ENCODE measurements at regions not wholly inside any gene's neighbourhood (a gene's known extent, or its start where the extent isn't known, plus 50 kb on each side); places are given as distances from the start of the nearest gene placed in this dataset.
"Not testable (repeated sequence)": the region's sequence is repeated elsewhere in the genome, so short reads cannot be mapped to it uniquely, and the experiment has no call there.

DNA sequence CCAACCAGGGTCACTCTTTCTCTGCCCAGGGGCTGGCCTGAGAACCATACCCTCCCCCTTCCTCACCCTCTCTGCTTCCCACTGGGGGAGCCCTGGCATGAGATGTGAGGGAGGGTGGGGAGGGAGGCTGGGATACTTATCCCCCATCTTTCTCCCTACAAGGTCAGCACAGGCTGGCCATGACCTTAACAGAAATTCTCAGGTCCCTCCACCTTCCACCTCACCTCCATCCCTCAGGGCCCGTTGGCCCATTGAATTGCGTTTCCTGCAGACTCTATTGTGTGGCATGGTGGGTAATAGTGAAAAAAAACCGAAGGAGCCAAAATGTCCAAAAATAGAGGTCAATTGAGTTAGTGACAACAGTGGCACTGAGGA is 159.5 kb downstream of the OR4M2 start:
- H3K36me3 ChIP-seq (ENCODE audit: control insufficient read depth in 1 of 2, insufficient read depth in 2 of 2, low read length in 2 of 2): no peaks in the 10 kb centered on the region
- no peaks in the 10 kb centered on the region for H3K4me1 ChIP-seq (ENCODE audit: control insufficient read depth in 1 of 2, insufficient read depth in 2 of 2, low read length in 2 of 2)
- H3K27me3 ChIP-seq (ENCODE audit: control insufficient read depth in 1 of 2, insufficient read depth in 2 of 2, low read length in 2 of 2): no peaks in the 10 kb centered on the region
- no peak overlapping the region for H3K9ac ChIP-seq (ENCODE audit: low read depth in 1 of 2, low read length in 2 of 2)
- peaks cover 13 to 26% of the 10 kb centered on the region in 2 donors for H3K9me3 ChIP-seq (ENCODE audit: control insufficient read depth in 1 of 2, low read length in 2 of 2)
- H3K27ac ChIP-seq (ENCODE audit: low read depth, low read length): no peak overlapping the region
- H3K4me3 ChIP-seq (ENCODE audit: low read depth in 1 of 2, low read length in 2 of 2): no peak overlapping the region

DNA sequence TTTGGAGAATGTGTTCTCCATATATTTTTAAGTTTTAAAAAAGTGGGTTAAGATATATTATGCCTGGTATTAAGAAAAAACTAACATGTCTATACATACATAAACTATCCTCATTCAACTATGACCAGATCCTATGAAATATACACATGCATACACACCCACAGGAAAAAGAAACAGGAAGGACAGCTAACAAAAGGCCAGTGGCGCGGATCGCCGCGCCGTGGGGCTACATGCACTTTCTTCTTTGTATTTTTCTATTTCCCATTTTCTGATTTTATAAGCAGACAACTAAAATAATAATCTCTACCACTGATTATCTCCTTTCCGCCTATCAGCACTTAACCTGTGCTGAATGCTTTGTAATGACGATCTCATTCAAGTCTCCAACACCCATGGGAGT is 160.1 kb downstream of the OR4M2 start:
- no peaks in the 10 kb centered on the region for H3K27me3 ChIP-seq (ENCODE audit: control insufficient read depth in 1 of 2, insufficient read depth in 2 of 2, low read length in 2 of 2)
- no peak overlapping the region for H3K27ac ChIP-seq (ENCODE audit: low read depth, low read length)
- H3K36me3 ChIP-seq (ENCODE audit: control insufficient read depth in 1 of 2, insufficient read depth in 2 of 2, low read length in 2 of 2): no peaks in the 10 kb centered on the region
- H3K9me3 ChIP-seq (ENCODE audit: control insufficient read depth in 1 of 2, low read length in 2 of 2): peaks cover 8 to 25% of the 10 kb centered on the region in 2 donors
- no peaks in the 10 kb centered on the region for H3K4me1 ChIP-seq (ENCODE audit: control insufficient read depth in 1 of 2, insufficient read depth in 2 of 2, low read length in 2 of 2)
- H3K4me3 ChIP-seq (ENCODE audit: low read depth in 1 of 2, low read length in 2 of 2): no peak overlapping the region
- H3K9ac ChIP-seq (ENCODE audit: low read depth in 1 of 2, low read length in 2 of 2): no peak overlapping the region

DNA sequence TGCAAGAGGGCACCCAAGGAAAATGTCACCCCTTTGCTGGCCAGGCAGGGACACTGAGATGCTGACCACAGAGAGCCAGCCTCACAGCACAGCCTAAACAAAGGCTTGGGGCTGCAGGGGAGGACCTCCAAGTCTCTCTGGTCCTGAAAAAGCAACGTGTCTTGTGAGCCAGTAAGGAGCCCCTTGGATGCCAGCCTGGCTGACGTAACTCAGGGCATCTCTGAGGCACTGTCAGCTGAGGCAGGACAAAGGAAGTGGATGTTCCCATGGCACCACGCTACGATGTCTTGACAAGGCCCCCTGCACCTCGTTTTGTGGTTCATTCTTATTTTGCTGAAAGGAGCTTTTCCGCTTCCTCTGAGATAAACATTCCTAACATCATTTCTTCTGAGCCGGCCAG is 160.7 kb downstream of the OR4M2 start:
- no peaks in the 10 kb centered on the region for H3K4me1 ChIP-seq (ENCODE audit: control insufficient read depth in 1 of 2, insufficient read depth in 2 of 2, low read length in 2 of 2)

DNA sequence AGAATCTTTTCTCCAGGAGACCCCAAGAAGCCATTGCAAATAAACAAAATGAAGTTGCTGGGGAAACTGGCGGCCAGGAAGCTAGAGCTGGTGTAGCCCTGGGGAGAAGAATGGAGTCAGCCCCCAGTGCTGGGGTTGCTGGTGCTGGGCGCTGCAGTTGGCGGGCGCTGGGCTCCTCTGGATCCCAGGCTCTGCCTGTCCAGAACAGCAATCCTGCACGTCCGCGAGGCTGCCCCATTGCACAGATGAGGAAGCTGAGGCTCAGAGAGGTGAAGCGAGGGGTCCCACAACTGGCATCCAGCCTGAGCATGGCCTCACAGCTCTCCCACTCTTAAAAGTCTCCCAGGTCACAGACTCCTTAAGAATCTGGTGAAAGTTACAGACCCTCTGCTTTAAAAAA is 161.1 kb downstream of the OR4M2 start:
- Histone ChIP-seq H3K27ac (ENCODE audit: low read depth, low read length) (no peak overlapping the region), H3K4me1 (ENCODE audit: control insufficient read depth in 1 of 2, insufficient read depth in 2 of 2, low read length in 2 of 2) (no peaks in the 10 kb centered on the region), H3K4me3 (ENCODE audit: low read depth in 1 of 2, low read length in 2 of 2) (no peak overlapping the region), H3K9me3 (ENCODE audit: control insufficient read depth in 1 of 2, low read length in 2 of 2) (peaks cover 8 to 25% of the 10 kb centered on the region in 2 donors), H3K27me3 (ENCODE audit: control insufficient read depth in 1 of 2, insufficient read depth in 2 of 2, low read length in 2 of 2) (no peaks in the 10 kb centered on the region), H3K9ac (ENCODE audit: low read depth in 1 of 2, low read length in 2 of 2) (no peak overlapping the region), H3K36me3 (ENCODE audit: control insufficient read depth in 1 of 2, insufficient read depth in 2 of 2, low read length in 2 of 2) (no peaks in the 10 kb centered on the region)

More for the DNA sequence above, 160.7 kb downstream of the OR4M2 start:
- Histone ChIP-seq H3K9me3 (ENCODE audit: control insufficient read depth in 1 of 2, low read length in 2 of 2) (peaks cover 8 to 25% of the 10 kb centered on the region in 2 donors), H3K9ac (ENCODE audit: low read depth in 1 of 2, low read length in 2 of 2) (no peak overlapping the region), H3K4me3 (ENCODE audit: low read depth in 1 of 2, low read length in 2 of 2) (no peak overlapping the region), H3K27ac (ENCODE audit: low read depth, low read length) (no peak overlapping the region), H3K36me3 (ENCODE audit: control insufficient read depth in 1 of 2, insufficient read depth in 2 of 2, low read length in 2 of 2) (no peaks in the 10 kb centered on the region), H3K27me3 (ENCODE audit: control insufficient read depth in 1 of 2, insufficient read depth in 2 of 2, low read length in 2 of 2) (no peaks in the 10 kb centered on the region)

DNA sequence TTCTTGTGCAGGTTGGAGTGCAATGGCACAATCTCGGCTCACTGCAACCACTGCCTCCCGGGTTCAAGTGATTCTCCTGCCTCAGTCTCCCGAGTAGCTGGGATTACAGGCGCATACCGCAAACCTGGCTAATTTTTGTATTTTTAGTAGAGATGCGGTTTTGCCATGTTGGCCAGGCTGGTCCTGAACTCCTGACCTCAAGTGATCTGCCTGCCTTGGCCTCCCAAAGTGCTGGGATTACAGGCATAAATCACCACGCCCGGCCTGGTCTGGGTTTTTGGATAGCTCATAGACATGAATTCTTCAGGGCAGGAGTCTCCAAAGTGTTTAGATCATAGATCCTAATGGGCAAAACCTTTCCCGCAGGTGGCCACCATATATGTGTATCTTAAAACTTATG is 162.0 kb downstream of the OR4M2 start:
- H3K36me3 ChIP-seq (ENCODE audit: control insufficient read depth in 1 of 2, insufficient read depth in 2 of 2, low read length in 2 of 2); H3K4me3 ChIP-seq (ENCODE audit: low read depth in 1 of 2, low read length in 2 of 2); H3K4me1 ChIP-seq (ENCODE audit: control insufficient read depth in 1 of 2, insufficient read depth in 2 of 2, low read length in 2 of 2); H3K27ac ChIP-seq (ENCODE audit: low read depth, low read length); H3K27me3 ChIP-seq (ENCODE audit: control insufficient read depth in 1 of 2, insufficient read depth in 2 of 2, low read length in 2 of 2); H3K9ac ChIP-seq (ENCODE audit: low read depth in 1 of 2, low read length in 2 of 2): not testable (repeated sequence)
- H3K9me3 ChIP-seq (ENCODE audit: control insufficient read depth in 1 of 2, low read length in 2 of 2): peaks cover 8 to 25% of the 10 kb centered on the region in 2 donors

DNA sequence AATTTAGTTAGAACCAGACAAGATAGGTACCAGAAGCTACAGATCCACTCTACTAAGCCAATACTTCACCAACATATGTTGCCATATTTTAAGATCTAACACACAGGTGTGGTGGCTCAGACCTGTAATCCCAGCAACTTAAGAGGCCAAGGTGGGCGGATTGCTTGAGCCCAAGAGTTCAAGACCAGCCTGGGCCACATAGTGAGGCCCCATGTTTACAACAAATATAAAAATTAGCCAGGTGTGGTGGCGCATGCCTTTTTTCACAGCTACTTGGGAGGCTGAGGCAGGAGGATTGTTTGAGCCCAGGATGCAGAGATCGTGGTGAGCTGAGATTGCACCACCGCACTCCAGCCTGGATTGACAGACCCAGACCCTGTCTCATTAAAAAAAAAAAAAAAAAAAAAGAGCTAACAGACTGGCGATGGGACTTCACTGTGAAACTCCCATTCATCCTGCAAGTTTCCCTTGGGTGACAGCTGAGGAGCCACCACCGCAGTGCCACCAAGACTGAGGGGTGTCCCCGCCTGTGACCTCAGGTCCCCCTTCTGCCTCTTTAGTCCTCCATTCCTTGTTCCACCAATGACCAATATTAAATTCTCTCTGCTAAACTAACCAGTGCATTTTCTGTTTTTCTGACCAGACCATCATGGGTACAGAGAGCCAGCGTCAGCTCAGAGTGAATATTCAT is 163.3 kb downstream of the OR4M2 start:
- H3K27ac ChIP-seq (ENCODE audit: low read depth, low read length): no peak overlapping the region
- H3K36me3 ChIP-seq (ENCODE audit: control insufficient read depth in 1 of 2, insufficient read depth in 2 of 2, low read length in 2 of 2): no peaks in the 10 kb centered on the region
- H3K27me3 ChIP-seq (ENCODE audit: control insufficient read depth in 1 of 2, insufficient read depth in 2 of 2, low read length in 2 of 2): no peaks in the 10 kb centered on the region
- no peak overlapping the region for H3K4me3 ChIP-seq (ENCODE audit: low read depth in 1 of 2, low read length in 2 of 2)
- H3K4me1 ChIP-seq (ENCODE audit: control insufficient read depth in 1 of 2, insufficient read depth in 2 of 2, low read length in 2 of 2): no peaks in the 10 kb centered on the region
- peaks cover 11 to 23% of the 10 kb centered on the region in 2 donors for H3K9me3 ChIP-seq (ENCODE audit: control insufficient read depth in 1 of 2, low read length in 2 of 2)
- H3K9ac ChIP-seq (ENCODE audit: low read depth in 1 of 2, low read length in 2 of 2): no peak overlapping the region

DNA sequence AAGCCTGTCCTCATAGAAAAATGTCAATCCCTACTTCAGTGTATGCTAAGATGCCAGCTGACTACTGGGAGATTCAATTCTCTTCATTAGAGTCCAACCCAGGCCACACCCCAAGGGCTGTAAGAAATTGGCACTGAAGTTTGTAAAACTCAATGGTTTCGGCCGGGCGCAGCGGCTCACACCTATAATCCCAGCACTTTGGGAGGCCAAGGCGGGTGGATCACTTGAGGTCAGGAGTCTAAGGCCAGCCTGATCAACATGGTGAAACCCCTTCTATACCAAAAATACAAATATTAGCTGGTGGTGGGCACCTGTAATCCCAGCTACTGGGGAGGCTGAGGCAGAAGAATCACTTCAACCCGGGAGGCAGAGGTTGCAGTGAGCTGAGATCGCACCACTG is 169.2 kb downstream of the OR4M2 start:
- not testable (repeated sequence) for H3K36me3 ChIP-seq (ENCODE audit: control insufficient read depth in 1 of 2, insufficient read depth in 2 of 2, low read length in 2 of 2); H3K27ac ChIP-seq (ENCODE audit: low read depth, low read length); H3K4me3 ChIP-seq (ENCODE audit: low read depth in 1 of 2, low read length in 2 of 2); H3K9ac ChIP-seq (ENCODE audit: low read depth in 1 of 2, low read length in 2 of 2); H3K27me3 ChIP-seq (ENCODE audit: control insufficient read depth in 1 of 2, insufficient read depth in 2 of 2, low read length in 2 of 2)
- Histone ChIP-seq H3K9me3 (ENCODE audit: control insufficient read depth in 1 of 2, low read length in 2 of 2) (peaks cover 25 to 37% of the 10 kb centered on the region in 2 donors), H3K4me1 (ENCODE audit: control insufficient read depth in 1 of 2, insufficient read depth in 2 of 2, low read length in 2 of 2) (peaks cover 4 to 15% of the 10 kb centered on the region in 2 donors)

DNA sequence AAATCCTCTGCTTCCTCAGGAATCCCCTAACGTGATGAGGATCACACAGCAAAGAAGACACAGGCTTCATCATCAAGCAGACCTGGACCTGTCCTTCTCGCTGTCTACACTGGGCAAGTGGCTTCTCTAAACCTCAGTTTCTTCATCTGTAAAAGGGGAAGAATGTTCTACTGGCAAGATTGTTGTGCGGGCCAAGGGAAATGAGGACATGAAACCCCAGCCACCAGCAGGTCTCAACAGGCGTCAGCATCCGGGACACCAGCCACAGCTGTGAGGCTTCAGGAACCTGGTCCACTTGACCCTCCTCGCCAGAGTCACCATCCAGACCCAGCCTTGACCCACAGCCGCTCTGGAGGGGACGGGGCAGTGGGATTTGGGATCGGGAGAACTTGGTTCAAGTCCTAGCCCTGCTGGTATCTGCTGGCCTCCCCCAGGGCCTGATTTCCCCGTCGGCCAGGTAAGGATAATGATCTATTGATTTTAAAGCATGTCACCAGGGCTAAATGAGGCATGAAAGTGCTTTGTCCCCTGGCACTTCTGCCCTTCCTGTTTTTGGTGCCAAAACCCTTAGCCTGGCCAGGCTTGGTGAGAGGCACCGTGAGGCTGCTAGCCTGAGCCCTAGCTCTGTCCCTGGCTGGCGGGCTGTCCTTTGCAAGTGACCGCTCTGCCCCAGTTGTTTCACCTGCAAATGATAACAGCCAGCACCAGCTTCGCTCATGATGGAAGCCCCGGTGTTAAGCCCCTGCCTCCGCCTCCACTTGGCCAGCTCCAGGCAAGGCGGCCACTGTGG is 170.4 kb downstream of the OR4M2 start:
- not testable (repeated sequence) for H3K27me3 ChIP-seq (ENCODE audit: control insufficient read depth in 1 of 2, insufficient read depth in 2 of 2, low read length in 2 of 2); H3K27ac ChIP-seq (ENCODE audit: low read depth, low read length); H3K36me3 ChIP-seq (ENCODE audit: control insufficient read depth in 1 of 2, insufficient read depth in 2 of 2, low read length in 2 of 2); H3K9ac ChIP-seq (ENCODE audit: low read depth in 1 of 2, low read length in 2 of 2); H3K4me3 ChIP-seq (ENCODE audit: low read depth in 1 of 2, low read length in 2 of 2)
- H3K4me1 ChIP-seq (ENCODE audit: control insufficient read depth in 1 of 2, insufficient read depth in 2 of 2, low read length in 2 of 2): peaks cover 4 to 17% of the 10 kb centered on the region in 2 donors
- H3K9me3 ChIP-seq (ENCODE audit: control insufficient read depth in 1 of 2, low read length in 2 of 2): peaks cover 25 to 40% of the 10 kb centered on the region in 2 donors

DNA sequence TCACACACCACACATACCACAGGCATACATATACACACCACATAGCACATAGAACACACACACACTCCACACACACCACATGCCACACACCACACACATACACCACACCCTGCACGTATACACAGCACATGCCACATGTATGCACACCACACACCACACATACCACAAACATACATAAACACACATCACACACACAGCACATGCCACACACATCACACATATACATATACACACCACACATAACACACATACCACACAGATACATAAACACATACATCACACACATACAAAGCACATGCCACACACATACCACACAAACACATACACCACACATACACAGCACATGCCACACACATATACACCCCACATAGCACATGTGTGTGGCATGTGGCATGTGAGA is 171.1 kb downstream of the OR4M2 start:
- H3K27me3 ChIP-seq (ENCODE audit: control insufficient read depth in 1 of 2, insufficient read depth in 2 of 2, low read length in 2 of 2): no peaks in the 10 kb centered on the region
- H3K9ac ChIP-seq (ENCODE audit: low read depth in 1 of 2, low read length in 2 of 2): no peak overlapping the region
- H3K4me1 ChIP-seq (ENCODE audit: control insufficient read depth in 1 of 2, insufficient read depth in 2 of 2, low read length in 2 of 2): peaks cover 4 to 17% of the 10 kb centered on the region in 2 donors
- H3K36me3 ChIP-seq (ENCODE audit: control insufficient read depth in 1 of 2, insufficient read depth in 2 of 2, low read length in 2 of 2): no peaks in the 10 kb centered on the region
- H3K9me3 ChIP-seq (ENCODE audit: control insufficient read depth in 1 of 2, low read length in 2 of 2): peaks cover 25 to 38% of the 10 kb centered on the region in 2 donors
- peak overlapping the region in 1 of 2 donors; percentile 1 for H3K4me3 ChIP-seq (ENCODE audit: low read depth in 1 of 2, low read length in 2 of 2)
- no peak overlapping the region for H3K27ac ChIP-seq (ENCODE audit: low read depth, low read length)

DNA sequence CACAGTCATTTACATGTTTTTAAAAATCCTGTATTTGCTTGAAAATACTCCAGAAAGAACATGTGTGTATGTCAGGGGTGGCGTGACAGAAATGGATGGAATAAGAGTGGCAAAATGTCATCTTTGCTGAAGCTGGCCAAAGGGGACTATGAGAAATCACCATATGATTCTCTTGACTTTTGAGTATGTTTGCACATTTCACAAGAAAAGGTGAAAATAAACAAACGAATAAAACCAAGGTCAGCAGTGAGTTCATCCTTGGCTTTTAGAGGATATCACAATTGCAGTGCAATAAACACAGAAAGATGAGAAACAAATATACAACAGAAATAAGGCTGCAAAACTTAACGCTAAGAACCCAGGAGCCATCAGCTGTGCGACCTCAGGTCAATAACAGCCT is 171.7 kb downstream of the OR4M2 start:
- H3K36me3 ChIP-seq (ENCODE audit: control insufficient read depth in 1 of 2, insufficient read depth in 2 of 2, low read length in 2 of 2); H3K9ac ChIP-seq (ENCODE audit: low read depth in 1 of 2, low read length in 2 of 2); H3K4me3 ChIP-seq (ENCODE audit: low read depth in 1 of 2, low read length in 2 of 2); H3K27ac ChIP-seq (ENCODE audit: low read depth, low read length); H3K27me3 ChIP-seq (ENCODE audit: control insufficient read depth in 1 of 2, insufficient read depth in 2 of 2, low read length in 2 of 2): not testable (repeated sequence)
- peaks cover 30 to 40% of the 10 kb centered on the region in 2 donors for H3K9me3 ChIP-seq (ENCODE audit: control insufficient read depth in 1 of 2, low read length in 2 of 2)
- H3K4me1 ChIP-seq (ENCODE audit: control insufficient read depth in 1 of 2, insufficient read depth in 2 of 2, low read length in 2 of 2): peaks cover 4 to 17% of the 10 kb centered on the region in 2 donors

Measured in duodenal mucosa (tissue), 2 donors.